ENCODE measurements at regions not wholly inside any gene's neighbourhood (a gene's known extent, or its start where the extent isn't known, plus 50 kb on each side); places are given as distances from the start of the nearest gene placed in this dataset.

- TF ChIP-seq REST (IDR thresholded peaks at IDR 0.05; ENCODE audit: insufficient read depth in 1 of 2, low read depth in 2 of 2, low read length in 2 of 2) (no peak), FOXP2 (optimal IDR thresholded peaks at IDR 0.05; ENCODE audit: borderline replicate concordance, extremely low read depth, extremely low read length, insufficient read depth) (no peak), SIN3A (IDR thresholded peaks at IDR 0.05; ENCODE audit: borderline replicate concordance, insufficient read depth, low read length) (no peak), TAF1 (IDR thresholded peaks at IDR 0.05; ENCODE audit: borderline replicate concordance, insufficient read depth, low read length) (no peak), POLR2AphosphoS5 (IDR thresholded peaks at IDR 0.05; ENCODE audit: low read depth, low read length) (no peak)
Observed at GRCh38 chr15:93384886-93385285, 295.9 kb upstream of the RGMA start.

GRCh38 chr15:93382200-93382820 is 293.3 kb upstream of the RGMA start:
- no peak for TF ChIP-seq TAF1 (IDR thresholded peaks at IDR 0.05; ENCODE audit: borderline replicate concordance, insufficient read depth, low read length)
- TF ChIP-seq POLR2AphosphoS5 (IDR thresholded peaks at IDR 0.05; ENCODE audit: low read depth, low read length): no peak
- TF ChIP-seq SIN3A (IDR thresholded peaks at IDR 0.05; ENCODE audit: borderline replicate concordance, insufficient read depth, low read length): no peak
- TF ChIP-seq REST (IDR thresholded peaks at IDR 0.05; ENCODE audit: insufficient read depth in 1 of 2, low read depth in 2 of 2, low read length in 2 of 2): no peak
- TF ChIP-seq FOXP2 (optimal IDR thresholded peaks at IDR 0.05; ENCODE audit: borderline replicate concordance, extremely low read depth, extremely low read length, insufficient read depth): no peak

GRCh38 chr15:93378558-93378957 is 289.5 kb upstream of the RGMA start:
- TF ChIP-seq SIN3A (IDR thresholded peaks at IDR 0.05; ENCODE audit: borderline replicate concordance, insufficient read depth, low read length) (no peak), POLR2AphosphoS5 (IDR thresholded peaks at IDR 0.05; ENCODE audit: low read depth, low read length) (no peak), FOXP2 (optimal IDR thresholded peaks at IDR 0.05; ENCODE audit: borderline replicate concordance, extremely low read depth, extremely low read length, insufficient read depth) (no peak), TAF1 (IDR thresholded peaks at IDR 0.05; ENCODE audit: borderline replicate concordance, insufficient read depth, low read length) (no peak), REST (IDR thresholded peaks at IDR 0.05; ENCODE audit: insufficient read depth in 1 of 2, low read depth in 2 of 2, low read length in 2 of 2) (no peak)

- TF ChIP-seq TAF1 (IDR thresholded peaks at IDR 0.05; ENCODE audit: borderline replicate concordance, insufficient read depth, low read length) (no peak), REST (IDR thresholded peaks at IDR 0.05; ENCODE audit: insufficient read depth in 1 of 2, low read depth in 2 of 2, low read length in 2 of 2) (no peak), SIN3A (IDR thresholded peaks at IDR 0.05; ENCODE audit: borderline replicate concordance, insufficient read depth, low read length) (no peak), FOXP2 (optimal IDR thresholded peaks at IDR 0.05; ENCODE audit: borderline replicate concordance, extremely low read depth, extremely low read length, insufficient read depth) (no peak), POLR2AphosphoS5 (IDR thresholded peaks at IDR 0.05; ENCODE audit: low read depth, low read length) (no peak)
Observed at GRCh38 chr15:93372865-93373223, 283.8 kb upstream of the RGMA start.

Measured in PFSK-1 (cell line).